Fibroblast of the aortic adventitia (primary cell): ENCODE measurements at regions not wholly inside any gene's neighbourhood (a gene's known extent, or its start where the extent isn't known, plus 50 kb on each side); places are given as distances from the start of the nearest gene placed in this dataset.
A peak's percentile ranks its signal among the peaks of the same experiment; 100 is the strongest.
"Not testable (repeated sequence)": the region's sequence is repeated elsewhere in the genome, so short reads cannot be mapped to it uniquely, and the experiment has no call there.

Experiments used
- DNase-seq: peaks from one replicate; pipeline ENCODE4 v3.0.0-alpha.2; 2010; ENCODE audit warnings: low read depth
- H3K4me3 ChIP-seq: 2 replicates; pipeline ENCODE4 v1.5.1; 2011; ENCODE audit warnings: low read depth, mild to moderate bottlenecking, control low read depth, low read length, moderate library complexity
- CTCF ChIP-seq: IDR thresholded peaks from 2 replicates; pipeline ENCODE4 v1.5.1; 2011; ENCODE audit warnings: mild to moderate bottlenecking, low read length, control low read depth, inconsistent platforms; ENCODE audit not compliant: insufficient read depth

- no peak for TF ChIP-seq CTCF
- no peak for DNase-seq
- no peak overlapping the region for H3K4me3 ChIP-seq
Measured at GRCh38 chr6:112936079-112936472, 588.9 kb downstream of the RFPL4B start.

- H3K4me3 ChIP-seq = no peak overlapping the region
- no peak for TF ChIP-seq CTCF
- peak; percentile 77 for DNase-seq
Measured at GRCh38 chr6:112936504-112936903, 589.4 kb downstream of the RFPL4B start.

- DNase-seq, H3K4me3 ChIP-seq: not testable (repeated sequence)
Measured at GRCh38 chr6:112937690-112938089, 590.6 kb downstream of the RFPL4B start.

- H3K4me3 ChIP-seq = no peak overlapping the region
- no peak for TF ChIP-seq CTCF
- peak; percentile 26 for DNase-seq
Measured at GRCh38 chr6:112938650-112939049, 591.5 kb downstream of the RFPL4B start.

GRCh38 chr6:112939563-112939962, 592.4 kb downstream of the RFPL4B start:
- no peak overlapping the region for H3K4me3 ChIP-seq
- DNase-seq = peak; percentile 17
- no peak for TF ChIP-seq CTCF

GRCh38 chr6:112941613-112942012, 594.5 kb downstream of the RFPL4B start:
- DNase-seq = peak; percentile 8

GRCh38 chr6:112946051-112946450, 598.9 kb downstream of the RFPL4B start:
- no peak overlapping the region for H3K4me3 ChIP-seq
- no peak for TF ChIP-seq CTCF
- DNase-seq = peak; percentile 78

More at GRCh38 chr6:112941613-112942012, 594.5 kb downstream of the RFPL4B start:
- no peak for TF ChIP-seq CTCF
- H3K4me3 ChIP-seq = no peak overlapping the region
